Liver (tissue), 8 donors: ENCODE measurements at regions not wholly inside any gene's neighbourhood (a gene's known extent, or its start where the extent isn't known, plus 50 kb on each side); places are given as distances from the start of the nearest gene placed in this dataset.

Source experiments
- DNase-seq: peaks from one replicate; pipeline ENCODE4 v3.0.0-alpha.2; 2017; ENCODE audit warnings: low spot score
- H3K27ac ChIP-seq, 2 donors: one replicate each; pipeline ENCODE4 v1.7.0; 2013; ENCODE audit warnings: inconsistent platforms in 2 of 2, low read length in 2 of 2, control low read depth in 1 of 2, low read depth in 1 of 2, mild to moderate bottlenecking in 1 of 2
- H3K27me3 ChIP-seq, 4 donors: one replicate each; pipeline versions ENCODE4 v1.6.1 to v1.7.0; 2013; ENCODE audit warnings: low read length in 3 of 4, inconsistent platforms in 1 of 4, mild to moderate bottlenecking in 1 of 4, moderate library complexity in 1 of 4; ENCODE audit not compliant: control insufficient read depth in 4 of 4, insufficient read depth in 4 of 4
- H3K36me3 ChIP-seq, 4 donors: one replicate each; pipeline versions ENCODE4 v1.6.1 to v1.7.0; 2013; ENCODE audit warnings: low read length in 3 of 4, mild to moderate bottlenecking in 3 of 4, low read depth in 1 of 4, moderate library complexity in 1 of 4; ENCODE audit not compliant: control insufficient read depth in 4 of 4, insufficient read depth in 3 of 4
- H3K4me1 ChIP-seq, 4 donors: one replicate each; pipeline versions ENCODE4 v1.6.1 to v1.7.0; 2013; ENCODE audit warnings: low read length in 3 of 4, mild to moderate bottlenecking in 3 of 4, moderate library complexity in 1 of 4; ENCODE audit not compliant: control insufficient read depth in 4 of 4, insufficient read depth in 4 of 4
- H3K4me3 ChIP-seq, 3 donors: one replicate each; pipeline versions ENCODE4 v1.6.1 to v1.7.0; 2013; ENCODE audit warnings: low read length in 3 of 3, control low read depth in 1 of 3, low read depth in 1 of 3, mild to moderate bottlenecking in 1 of 3
- H3K9ac ChIP-seq, 2 donors: one replicate each; pipeline ENCODE4 v1.7.0; 2013; ENCODE audit warnings: low read length in 2 of 2, mild to moderate bottlenecking in 2 of 2, moderate library complexity in 2 of 2, control low read depth in 1 of 2, low read depth in 1 of 2
- H3K9me3 ChIP-seq, 4 donors: one replicate each; pipeline versions ENCODE4 v1.6.1 to v1.7.0; 2013; ENCODE audit warnings: low read length in 3 of 4; ENCODE audit not compliant: control insufficient read depth in 4 of 4
- EGR1 ChIP-seq, 2 donors: IDR thresholded peaks; 2 replicates each; pipeline ENCODE4 v1.6.1; 2016 to 2018; ENCODE audit warnings: antibody characterized with exemption in 2 of 2, low read depth in 2 of 2
- FOXA1 ChIP-seq: IDR thresholded peaks from 2 replicates; pipeline ENCODE4 v1.6.1; 2016; ENCODE audit warnings: antibody characterized with exemption
- FOXA2 ChIP-seq: IDR thresholded peaks from 2 replicates; pipeline ENCODE4 v1.6.1; 2016; ENCODE audit warnings: antibody characterized with exemption
- GABPA ChIP-seq, 2 donors: IDR thresholded peaks in 1 of 2; conservative IDR thresholded peaks in 1 of 2; 2 replicates each; pipeline ENCODE4 v1.6.1; 2016; ENCODE audit warnings: antibody characterized with exemption in 2 of 2, mild to moderate bottlenecking in 1 of 2, moderate library complexity in 1 of 2
- HNF4A ChIP-seq, 2 donors: conservative IDR thresholded peaks; 2 replicates each; pipeline ENCODE4 v1.6.1; 2016; ENCODE audit warnings: antibody characterized with exemption in 2 of 2, mild to moderate bottlenecking in 2 of 2
- HNF4G ChIP-seq: IDR thresholded peaks from 2 replicates; pipeline ENCODE4 v1.6.1; 2016; ENCODE audit warnings: antibody characterized with exemption
- JUND ChIP-seq, 2 donors: IDR thresholded peaks; 2 replicates each; pipeline ENCODE4 v1.6.1; 2016; ENCODE audit warnings: antibody characterized with exemption in 2 of 2
- NR2F2 ChIP-seq: IDR thresholded peaks from 2 replicates; pipeline ENCODE4 v1.6.1; 2016; ENCODE audit warnings: antibody characterized with exemption
- RAD21 ChIP-seq, 2 donors: IDR thresholded peaks; 2 replicates each; pipeline ENCODE4 v1.6.1; 2016; ENCODE audit warnings: antibody characterized with exemption in 2 of 2, mild to moderate bottlenecking in 2 of 2
- RXRA ChIP-seq, 2 donors: IDR thresholded peaks; 2 replicates each; pipeline ENCODE4 v1.6.1; 2017 to 2018; ENCODE audit warnings: antibody characterized with exemption in 2 of 2, mild to moderate bottlenecking in 1 of 2
- SP1 ChIP-seq: IDR thresholded peaks from 2 replicates; pipeline ENCODE4 v1.6.1; 2018; ENCODE audit warnings: antibody characterized with exemption, mild to moderate bottlenecking
- TAF1 ChIP-seq: conservative IDR thresholded peaks from 2 replicates; pipeline ENCODE4 v1.6.1; 2016; ENCODE audit warnings: antibody characterized with exemption, mild to moderate bottlenecking
- YY1 ChIP-seq: IDR thresholded peaks from 2 replicates; pipeline ENCODE4 v1.6.1; 2016; ENCODE audit warnings: antibody characterized with exemption, mild to moderate bottlenecking
- WGBS: extraction: QIAGEN DNeasy Blood & Tissue Kit; methylation state at CpG from one replicate; pipeline ENCODE4 v1.1.7; 2013; 5-methylcytosine and 5-hydroxymethylcytosine counted together
- TF ChIP-seq, protein P1 (sequence below): fragments of 150-350 bp; IDR thresholded peaks from 2 replicates; pipeline ENCODE4 v1.5.1; 2017; ENCODE audit warnings: improper control_type of control experiment, low read depth, low read length; ENCODE audit not compliant: missing input control
- TF ChIP-seq, protein P2 (sequence below): IDR thresholded peaks from 2 replicates; pipeline ENCODE4 v1.6.1; 2016; ENCODE audit warnings: antibody characterized with exemption
- TF ChIP-seq, protein P3 (sequence below): IDR thresholded peaks from 2 replicates; pipeline ENCODE4 v1.6.1; 2016; ENCODE audit warnings: antibody characterized with exemption
- TF ChIP-seq, protein P4 (sequence below): IDR thresholded peaks from 2 replicates; pipeline ENCODE4 v1.6.1; 2016; ENCODE audit warnings: antibody characterized with exemption, mild to moderate bottlenecking
- TF ChIP-seq, protein P5 (sequence below): IDR thresholded peaks from 2 replicates; pipeline ENCODE4 v1.6.1; 2016; ENCODE audit warnings: antibody characterized with exemption
- donor health status: healthy.
- donor health status: healthy.
- donor health status: healthy.
- donor health status: healthy.
- donor health status: healthy.

DNA sequence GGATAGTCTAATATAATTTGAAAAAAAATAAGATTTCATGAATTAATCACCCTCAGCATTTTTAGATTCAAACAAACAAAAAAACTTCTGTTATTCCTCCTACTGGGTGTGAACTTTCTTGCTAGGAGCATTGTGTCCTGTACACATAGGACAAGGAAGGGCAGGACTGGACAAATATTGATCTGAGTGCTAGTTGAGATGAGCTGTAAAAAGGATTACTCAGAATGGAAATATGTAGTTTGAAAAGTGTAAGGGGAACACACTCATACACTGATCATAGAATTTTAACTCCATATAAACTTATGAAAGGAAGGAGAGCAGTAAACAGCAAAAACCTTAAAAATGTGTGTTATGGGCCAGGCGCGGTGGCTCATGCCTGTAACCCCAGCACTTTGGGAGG lies 156.5 kb upstream of the ZNF648 start:
- Histone ChIP-seq H3K4me3 (no peak overlapping the region), H3K27ac (no peak overlapping the region), H3K9me3 (no peaks in the 10 kb centered on the region), H3K27me3 (no peaks in the 10 kb centered on the region), H3K4me1 (no peaks in the 10 kb centered on the region), H3K9ac (no peak overlapping the region), H3K36me3 (no peaks in the 10 kb centered on the region)
- DNase-seq: no peak
- TF ChIP-seq HNF4A (conservative IDR thresholded peaks at IDR 0.05) (no peak), YY1 (no peak), TAF1 (no peak), JUND (IDR thresholded peaks at IDR 0.05) (no peak), HNF4G (no peak), EGR1 (IDR thresholded peaks at IDR 0.05; ENCODE audit: low read depth in 2 of 2) (no peak), FOXA2 (no peak), FOXA1 (no peak), RXRA (IDR thresholded peaks at IDR 0.05) (no peak), GABPA (IDR thresholded peaks at IDR 0.05 in 1 of 2, conservative IDR thresholded peaks at IDR 0.05 in 1 of 2) (no peak), NR2F2 (no peak), SP1 (no peak), RAD21 (IDR thresholded peaks at IDR 0.05) (no peak)
- TF ChIP-seq, protein P1, sequence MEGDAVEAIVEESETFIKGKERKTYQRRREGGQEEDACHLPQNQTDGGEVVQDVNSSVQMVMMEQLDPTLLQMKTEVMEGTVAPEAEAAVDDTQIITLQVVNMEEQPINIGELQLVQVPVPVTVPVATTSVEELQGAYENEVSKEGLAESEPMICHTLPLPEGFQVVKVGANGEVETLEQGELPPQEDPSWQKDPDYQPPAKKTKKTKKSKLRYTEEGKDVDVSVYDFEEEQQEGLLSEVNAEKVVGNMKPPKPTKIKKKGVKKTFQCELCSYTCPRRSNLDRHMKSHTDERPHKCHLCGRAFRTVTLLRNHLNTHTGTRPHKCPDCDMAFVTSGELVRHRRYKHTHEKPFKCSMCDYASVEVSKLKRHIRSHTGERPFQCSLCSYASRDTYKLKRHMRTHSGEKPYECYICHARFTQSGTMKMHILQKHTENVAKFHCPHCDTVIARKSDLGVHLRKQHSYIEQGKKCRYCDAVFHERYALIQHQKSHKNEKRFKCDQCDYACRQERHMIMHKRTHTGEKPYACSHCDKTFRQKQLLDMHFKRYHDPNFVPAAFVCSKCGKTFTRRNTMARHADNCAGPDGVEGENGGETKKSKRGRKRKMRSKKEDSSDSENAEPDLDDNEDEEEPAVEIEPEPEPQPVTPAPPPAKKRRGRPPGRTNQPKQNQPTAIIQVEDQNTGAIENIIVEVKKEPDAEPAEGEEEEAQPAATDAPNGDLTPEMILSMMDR: no peak
- TF ChIP-seq, protein P2, sequence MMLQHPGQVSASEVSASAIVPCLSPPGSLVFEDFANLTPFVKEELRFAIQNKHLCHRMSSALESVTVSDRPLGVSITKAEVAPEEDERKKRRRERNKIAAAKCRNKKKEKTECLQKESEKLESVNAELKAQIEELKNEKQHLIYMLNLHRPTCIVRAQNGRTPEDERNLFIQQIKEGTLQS: no peak
- TF ChIP-seq, protein P3, sequence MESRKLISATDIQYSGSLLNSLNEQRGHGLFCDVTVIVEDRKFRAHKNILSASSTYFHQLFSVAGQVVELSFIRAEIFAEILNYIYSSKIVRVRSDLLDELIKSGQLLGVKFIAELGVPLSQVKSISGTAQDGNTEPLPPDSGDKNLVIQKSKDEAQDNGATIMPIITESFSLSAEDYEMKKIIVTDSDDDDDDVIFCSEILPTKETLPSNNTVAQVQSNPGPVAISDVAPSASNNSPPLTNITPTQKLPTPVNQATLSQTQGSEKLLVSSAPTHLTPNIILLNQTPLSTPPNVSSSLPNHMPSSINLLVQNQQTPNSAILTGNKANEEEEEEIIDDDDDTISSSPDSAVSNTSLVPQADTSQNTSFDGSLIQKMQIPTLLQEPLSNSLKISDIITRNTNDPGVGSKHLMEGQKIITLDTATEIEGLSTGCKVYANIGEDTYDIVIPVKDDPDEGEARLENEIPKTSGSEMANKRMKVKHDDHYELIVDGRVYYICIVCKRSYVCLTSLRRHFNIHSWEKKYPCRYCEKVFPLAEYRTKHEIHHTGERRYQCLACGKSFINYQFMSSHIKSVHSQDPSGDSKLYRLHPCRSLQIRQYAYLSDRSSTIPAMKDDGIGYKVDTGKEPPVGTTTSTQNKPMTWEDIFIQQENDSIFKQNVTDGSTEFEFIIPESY: no peak
- TF ChIP-seq, protein P4, sequence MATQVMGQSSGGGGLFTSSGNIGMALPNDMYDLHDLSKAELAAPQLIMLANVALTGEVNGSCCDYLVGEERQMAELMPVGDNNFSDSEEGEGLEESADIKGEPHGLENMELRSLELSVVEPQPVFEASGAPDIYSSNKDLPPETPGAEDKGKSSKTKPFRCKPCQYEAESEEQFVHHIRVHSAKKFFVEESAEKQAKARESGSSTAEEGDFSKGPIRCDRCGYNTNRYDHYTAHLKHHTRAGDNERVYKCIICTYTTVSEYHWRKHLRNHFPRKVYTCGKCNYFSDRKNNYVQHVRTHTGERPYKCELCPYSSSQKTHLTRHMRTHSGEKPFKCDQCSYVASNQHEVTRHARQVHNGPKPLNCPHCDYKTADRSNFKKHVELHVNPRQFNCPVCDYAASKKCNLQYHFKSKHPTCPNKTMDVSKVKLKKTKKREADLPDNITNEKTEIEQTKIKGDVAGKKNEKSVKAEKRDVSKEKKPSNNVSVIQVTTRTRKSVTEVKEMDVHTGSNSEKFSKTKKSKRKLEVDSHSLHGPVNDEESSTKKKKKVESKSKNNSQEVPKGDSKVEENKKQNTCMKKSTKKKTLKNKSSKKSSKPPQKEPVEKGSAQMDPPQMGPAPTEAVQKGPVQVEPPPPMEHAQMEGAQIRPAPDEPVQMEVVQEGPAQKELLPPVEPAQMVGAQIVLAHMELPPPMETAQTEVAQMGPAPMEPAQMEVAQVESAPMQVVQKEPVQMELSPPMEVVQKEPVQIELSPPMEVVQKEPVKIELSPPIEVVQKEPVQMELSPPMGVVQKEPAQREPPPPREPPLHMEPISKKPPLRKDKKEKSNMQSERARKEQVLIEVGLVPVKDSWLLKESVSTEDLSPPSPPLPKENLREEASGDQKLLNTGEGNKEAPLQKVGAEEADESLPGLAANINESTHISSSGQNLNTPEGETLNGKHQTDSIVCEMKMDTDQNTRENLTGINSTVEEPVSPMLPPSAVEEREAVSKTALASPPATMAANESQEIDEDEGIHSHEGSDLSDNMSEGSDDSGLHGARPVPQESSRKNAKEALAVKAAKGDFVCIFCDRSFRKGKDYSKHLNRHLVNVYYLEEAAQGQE: no peak
- TF ChIP-seq, protein P5, sequence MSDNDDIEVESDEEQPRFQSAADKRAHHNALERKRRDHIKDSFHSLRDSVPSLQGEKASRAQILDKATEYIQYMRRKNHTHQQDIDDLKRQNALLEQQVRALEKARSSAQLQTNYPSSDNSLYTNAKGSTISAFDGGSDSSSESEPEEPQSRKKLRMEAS: no peak
- 52% methylated on average over 2 of the region's 2 CpGs for whole genome bisulfite sequencing
